Suprapubic skin (tissue), 3 donors: ENCODE measurements at regions not wholly inside any gene's neighbourhood (a gene's known extent, or its start where the extent isn't known, plus 50 kb on each side); places are given as distances from the start of the nearest gene placed in this dataset.

Source experiments
- POLR2A ChIP-seq, 2 donors: fragments of 450-650 bp; IDR thresholded peaks; one replicate each; pipeline ENCODE4 v1.6.1; 2017; ENCODE audit warnings: antibody characterized with exemption in 2 of 2, mild to moderate bottlenecking in 2 of 2, moderate library complexity in 2 of 2
- TF ChIP-seq, protein P1 (sequence below), 2 donors: fragments of 200-600 bp in 1 of 2; fragments of 450-650 bp in 1 of 2; sonication (generic) in 1 of 2; IDR thresholded peaks; one replicate each; pipeline ENCODE4 v1.5.1; 2016 to 2019; ENCODE audit warnings: antibody characterized with exemption in 2 of 2, mild to moderate bottlenecking in 1 of 2, moderate library complexity in 1 of 2

DNA sequence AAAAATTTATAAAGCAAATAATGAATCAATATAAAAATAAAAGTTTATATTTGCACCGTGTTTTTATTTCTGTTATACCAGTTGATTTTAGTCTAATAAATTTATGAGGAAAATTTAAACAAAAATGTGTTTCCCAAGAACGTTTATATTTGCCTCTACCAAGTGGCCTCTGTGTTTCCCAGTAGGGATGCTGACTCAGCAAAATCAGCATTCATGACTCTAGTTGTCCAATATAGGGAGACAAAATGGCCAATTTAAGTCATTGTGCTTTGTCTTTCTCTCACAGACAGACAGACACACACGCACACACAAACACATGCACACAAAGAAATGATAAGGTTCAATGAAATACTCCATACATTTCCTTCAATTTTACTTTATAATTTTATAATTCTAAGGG is 942.5 kb upstream of the ZWINT start:
- TF ChIP-seq, protein P1, sequence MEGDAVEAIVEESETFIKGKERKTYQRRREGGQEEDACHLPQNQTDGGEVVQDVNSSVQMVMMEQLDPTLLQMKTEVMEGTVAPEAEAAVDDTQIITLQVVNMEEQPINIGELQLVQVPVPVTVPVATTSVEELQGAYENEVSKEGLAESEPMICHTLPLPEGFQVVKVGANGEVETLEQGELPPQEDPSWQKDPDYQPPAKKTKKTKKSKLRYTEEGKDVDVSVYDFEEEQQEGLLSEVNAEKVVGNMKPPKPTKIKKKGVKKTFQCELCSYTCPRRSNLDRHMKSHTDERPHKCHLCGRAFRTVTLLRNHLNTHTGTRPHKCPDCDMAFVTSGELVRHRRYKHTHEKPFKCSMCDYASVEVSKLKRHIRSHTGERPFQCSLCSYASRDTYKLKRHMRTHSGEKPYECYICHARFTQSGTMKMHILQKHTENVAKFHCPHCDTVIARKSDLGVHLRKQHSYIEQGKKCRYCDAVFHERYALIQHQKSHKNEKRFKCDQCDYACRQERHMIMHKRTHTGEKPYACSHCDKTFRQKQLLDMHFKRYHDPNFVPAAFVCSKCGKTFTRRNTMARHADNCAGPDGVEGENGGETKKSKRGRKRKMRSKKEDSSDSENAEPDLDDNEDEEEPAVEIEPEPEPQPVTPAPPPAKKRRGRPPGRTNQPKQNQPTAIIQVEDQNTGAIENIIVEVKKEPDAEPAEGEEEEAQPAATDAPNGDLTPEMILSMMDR (IDR thresholded peaks at IDR 0.05): no peak
- TF ChIP-seq POLR2A (IDR thresholded peaks at IDR 0.05): no peak
